ENCODE measurements at regions not wholly inside any gene's neighbourhood (a gene's known extent, or its start where the extent isn't known, plus 50 kb on each side); places are given as distances from the start of the nearest gene placed in this dataset.

GRCh38 chr22:48171271-48171691 is 1408.8 kb downstream of the TBC1D22A start:
- DNase-seq: no peak

GRCh38 chr22:48169227-48169626 is 1406.8 kb downstream of the TBC1D22A start:
- DNase-seq: no peak

GRCh38 chr22:48167238-48167637 is 1404.8 kb downstream of the TBC1D22A start:
- no peak for DNase-seq

- no peak for DNase-seq
These were observed 1398.8 kb downstream of the TBC1D22A start for GRCh38 chr22:48161298-48161697.

- DNase-seq: no peak
These were observed 1395.2 kb downstream of the TBC1D22A start for GRCh38 chr22:48157676-48158075.

GRCh38 chr22:48156603-48157355 is 1394.3 kb downstream of the TBC1D22A start:
- DNase-seq: no peak

- no peak for DNase-seq
These were observed 1393.0 kb downstream of the TBC1D22A start for GRCh38 chr22:48155446-48155845.

- no peak for DNase-seq
These were observed 1392.4 kb downstream of the TBC1D22A start for GRCh38 chr22:48154943-48155240.

GRCh38 chr22:48154169-48154942 is 1391.9 kb downstream of the TBC1D22A start:
- no peak for DNase-seq

- no peak for DNase-seq
These were observed 1391.3 kb downstream of the TBC1D22A start for GRCh38 chr22:48153726-48154125.

GRCh38 chr22:48152916-48153315 is 1390.5 kb downstream of the TBC1D22A start:
- DNase-seq: no peak

GRCh38 chr22:48152164-48152775 is 1389.8 kb downstream of the TBC1D22A start:
- DNase-seq: no peak

GRCh38 chr22:48151641-48152040 is 1389.2 kb downstream of the TBC1D22A start:
- DNase-seq: no peak

- no peak for DNase-seq
These were observed 1385.4 kb downstream of the TBC1D22A start for GRCh38 chr22:48147831-48148230.

- no peak for DNase-seq
These were observed 1385.0 kb downstream of the TBC1D22A start for GRCh38 chr22:48147404-48147803.

- DNase-seq: no peak
These were observed 1384.0 kb downstream of the TBC1D22A start for GRCh38 chr22:48146426-48146825.

- DNase-seq: no peak
These were observed 1383.3 kb downstream of the TBC1D22A start for GRCh38 chr22:48145738-48146137.

- no peak for DNase-seq
These were observed 1381.9 kb downstream of the TBC1D22A start for GRCh38 chr22:48144318-48144717.

GRCh38 chr22:48143856-48144255 is 1381.4 kb downstream of the TBC1D22A start:
- no peak for DNase-seq

- DNase-seq: no peak
These were observed 1379.9 kb downstream of the TBC1D22A start for GRCh38 chr22:48142388-48142787.

GRCh38 chr22:48141301-48141700 is 1378.9 kb downstream of the TBC1D22A start:
- DNase-seq: no peak

- no peak for DNase-seq
These were observed 1377.9 kb downstream of the TBC1D22A start for GRCh38 chr22:48140261-48140813.

- no peak for DNase-seq
These were observed 1377.3 kb downstream of the TBC1D22A start for GRCh38 chr22:48139776-48140175.

- peak; percentile 26 for DNase-seq
These were observed 1376.4 kb downstream of the TBC1D22A start for GRCh38 chr22:48138855-48139254.

All from inflammatory macrophage treated with lipopolysaccharide for 4 hours (primary cell).